ACC112 (cell line): ENCODE measurements at regions not wholly inside any gene's neighbourhood (a gene's known extent, or its start where the extent isn't known, plus 50 kb on each side); places are given as distances from the start of the nearest gene placed in this dataset.

Experiments
- H2AFZ ChIP-seq: fragments of 200-600 bp; sonication (generic); one replicate; pipeline ENCODE4 v1.6.0; 2017; ENCODE audit warnings: antibody characterized with exemption, low read length; ENCODE audit not compliant: unreplicated experiment
- H3K27ac ChIP-seq: fragments of 200-600 bp; sonication (generic); 2 replicates; pipeline ENCODE4 v1.5.1; 2014; ENCODE audit warnings: low read depth, mild to moderate bottlenecking, antibody characterized with exemption, low read length, moderate library complexity
- H3K27me3 ChIP-seq: fragments of 200-600 bp; sonication (generic); 2 replicates; pipeline ENCODE4 v1.6.1; 2014; ENCODE audit warnings: mild to moderate bottlenecking, antibody characterized with exemption, low read length, moderate library complexity, mixed read lengths; ENCODE audit not compliant: insufficient read depth
- H3K36me3 ChIP-seq: fragments of 200-600 bp; sonication (generic); 2 replicates; pipeline ENCODE4 v1.6.1; 2016; ENCODE audit warnings: mild to moderate bottlenecking, antibody characterized with exemption, low read length, moderate library complexity, mixed read lengths; ENCODE audit not compliant: insufficient read depth
- H3K4me1 ChIP-seq: fragments of 200-600 bp; sonication (generic); one replicate; pipeline ENCODE4 v1.6.1; 2016; ENCODE audit warnings: low read length, mixed read lengths; ENCODE audit not compliant: insufficient read depth, unreplicated experiment, control insufficient read depth
- H3K4me3 ChIP-seq: fragments of 200-600 bp; sonication (generic); 2 replicates; pipeline ENCODE4 v1.5.1; 2014; ENCODE audit warnings: mild to moderate bottlenecking, low read depth, low read length
- H3K79me2 ChIP-seq: fragments of 200-600 bp; sonication (generic); one replicate; pipeline ENCODE4 v1.6.0; 2016; ENCODE audit warnings: low read length; ENCODE audit not compliant: control insufficient read depth, unreplicated experiment, insufficient read depth

DNA sequence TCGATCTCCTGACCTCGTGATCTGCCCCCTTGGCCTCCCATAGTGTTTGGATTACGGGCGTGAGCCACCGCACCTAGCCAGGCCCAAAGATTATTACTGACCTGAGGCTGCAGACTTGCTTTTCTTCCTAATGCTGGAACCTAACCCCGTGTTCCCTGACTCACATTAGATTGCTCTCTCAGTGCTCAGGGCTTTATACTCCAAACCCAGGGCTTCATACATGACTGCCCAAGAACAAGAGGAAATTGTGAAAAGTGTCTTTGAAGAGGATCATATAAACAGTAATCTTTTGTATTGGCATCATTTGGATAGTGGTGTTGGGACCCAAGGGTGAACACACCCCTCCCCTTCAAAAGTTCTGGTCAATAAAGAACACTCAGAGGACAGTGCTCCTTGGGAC, 233.3 kb upstream of the TAS2R1 start:
- H3K27ac ChIP-seq, result no peak overlapping the region
- H3K79me2 ChIP-seq, result no peaks in the 10 kb centered on the region
- H3K4me1 ChIP-seq, result no peaks in the 10 kb centered on the region
- H2AFZ ChIP-seq, result no peak overlapping the region
- no peak overlapping the region for H3K4me3 ChIP-seq
- no peaks in the 10 kb centered on the region for H3K36me3 ChIP-seq
- H3K27me3 ChIP-seq, result peaks cover 12% of the 10 kb centered on the region

DNA sequence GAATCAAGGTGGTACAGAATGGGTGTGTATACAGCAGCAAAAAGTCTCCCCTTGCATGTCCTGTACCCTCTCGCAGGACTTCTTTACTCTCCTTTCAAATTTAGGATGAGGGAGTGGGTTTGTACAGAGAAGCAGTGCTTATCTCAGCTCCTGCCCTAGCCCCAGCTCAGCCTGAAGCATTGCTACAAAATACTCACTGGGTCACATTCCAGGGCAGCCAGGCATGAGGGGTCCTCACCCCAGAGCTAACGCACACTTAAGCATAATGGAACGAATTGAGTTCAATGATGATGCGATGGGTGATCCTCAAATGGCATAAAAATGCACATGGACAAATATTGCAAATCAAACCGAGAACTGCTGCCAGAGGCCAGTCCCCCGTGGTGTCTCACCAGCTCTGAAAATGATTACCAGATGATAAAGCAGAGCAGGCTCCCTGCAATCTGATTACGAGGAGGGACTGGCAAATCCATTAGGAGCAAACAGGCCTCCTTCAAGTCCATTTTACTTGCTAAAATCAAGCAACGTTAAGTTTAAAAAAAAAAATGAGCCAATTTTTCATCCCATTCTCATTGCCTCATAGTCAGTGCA, 231.6 kb upstream of the TAS2R1 start:
- Histone ChIP-seq H3K27me3 (peaks cover 12% of the 10 kb centered on the region), H3K4me1 (no peaks in the 10 kb centered on the region), H3K79me2 (no peaks in the 10 kb centered on the region), H3K36me3 (no peaks in the 10 kb centered on the region), H2AFZ (no peak overlapping the region), H3K27ac (no peak overlapping the region), H3K4me3 (no peak overlapping the region)

GRCh38 chr5:9859808-9860207, 229.7 kb upstream of the TAS2R1 start:
- H3K4me3 ChIP-seq, result no peak overlapping the region
- no peaks in the 10 kb centered on the region for H3K36me3 ChIP-seq
- H2AFZ ChIP-seq, result no peak overlapping the region
- peaks cover 12% of the 10 kb centered on the region for H3K27me3 ChIP-seq
- no peaks in the 10 kb centered on the region for H3K79me2 ChIP-seq
- H3K27ac ChIP-seq, result no peak overlapping the region
- H3K4me1 ChIP-seq, result no peaks in the 10 kb centered on the region

- H3K4me3 ChIP-seq, result no peak overlapping the region
- H3K36me3 ChIP-seq, result no peaks in the 10 kb centered on the region
- no peak overlapping the region for H2AFZ ChIP-seq
- no peak overlapping the region for H3K27ac ChIP-seq
- no peaks in the 10 kb centered on the region for H3K4me1 ChIP-seq
- H3K79me2 ChIP-seq, result no peaks in the 10 kb centered on the region
- H3K27me3 ChIP-seq, result peaks cover 12% of the 10 kb centered on the region
Observed at GRCh38 chr5:9858043-9858442, 227.9 kb upstream of the TAS2R1 start.

DNA sequence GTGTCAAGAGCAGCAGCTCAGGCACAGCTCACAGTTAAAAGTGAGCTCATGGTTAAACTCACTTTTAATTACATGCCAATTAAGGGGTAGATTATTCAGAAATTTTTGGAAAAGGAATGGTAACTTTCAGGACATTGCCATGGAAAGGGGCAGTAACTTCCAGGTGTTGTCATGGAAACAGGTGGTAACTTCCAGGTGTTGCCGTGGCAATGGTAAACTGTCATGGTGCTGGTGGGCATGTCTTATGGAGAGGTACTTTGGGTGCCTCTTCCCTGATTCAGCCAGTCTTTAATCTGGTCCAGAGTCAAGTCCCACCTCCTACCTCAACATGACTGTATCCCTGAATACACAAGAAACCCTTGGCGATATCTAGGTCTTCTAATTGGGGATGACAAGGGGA, 223.2 kb upstream of the TAS2R1 start:
- Histone ChIP-seq H3K4me1 (peaks cover 6% of the 10 kb centered on the region), H3K27me3 (no peaks in the 10 kb centered on the region), H2AFZ (no peak overlapping the region), H3K79me2 (no peaks in the 10 kb centered on the region), H3K4me3 (no peak overlapping the region), H3K36me3 (no peaks in the 10 kb centered on the region), H3K27ac (no peak overlapping the region)

GRCh38 chr5:9852671-9853070, 222.5 kb upstream of the TAS2R1 start:
- no peak overlapping the region for H3K4me3 ChIP-seq
- H2AFZ ChIP-seq, result no peak overlapping the region
- H3K27ac ChIP-seq, result no peak overlapping the region
- H3K79me2 ChIP-seq, result no peaks in the 10 kb centered on the region
- H3K36me3 ChIP-seq, result no peaks in the 10 kb centered on the region
- peaks cover 6% of the 10 kb centered on the region for H3K4me1 ChIP-seq
- no peaks in the 10 kb centered on the region for H3K27me3 ChIP-seq

- Histone ChIP-seq H3K27me3 (no peaks in the 10 kb centered on the region; the same call in 1 of the 2 replicates), H2AFZ (no peak overlapping the region), H3K27ac (no peak overlapping the region), H3K4me1 (peaks cover 6% of the 10 kb centered on the region), H3K36me3 (no peaks in the 10 kb centered on the region), H3K79me2 (no peaks in the 10 kb centered on the region), H3K4me3 (no peak overlapping the region)
Observed at GRCh38 chr5:9851458-9851857, 221.3 kb upstream of the TAS2R1 start.

DNA sequence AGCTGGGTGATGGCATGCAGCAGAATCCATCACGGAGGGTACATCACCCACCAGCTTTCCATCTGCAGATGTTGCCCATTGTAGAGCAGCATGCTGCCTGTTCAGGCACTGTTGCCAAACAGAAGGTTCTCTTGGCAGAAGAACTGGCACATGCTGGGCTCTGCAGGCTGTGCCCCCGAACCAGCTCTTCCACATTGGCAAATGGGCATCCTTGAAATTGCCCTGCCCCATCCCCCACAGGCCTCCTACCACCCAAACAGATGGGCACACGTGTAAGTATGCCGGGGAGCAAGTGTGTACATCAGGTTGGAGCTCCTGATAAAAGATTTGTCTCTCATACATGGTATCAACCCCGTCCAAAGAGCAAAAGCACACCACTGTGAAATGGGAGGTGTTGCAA, 220.3 kb upstream of the TAS2R1 start:
- Histone ChIP-seq H3K36me3 (no peaks in the 10 kb centered on the region), H3K4me3 (no peak overlapping the region), H3K79me2 (no peaks in the 10 kb centered on the region), H3K27me3 (no peaks in the 10 kb centered on the region; the same call in 1 of the 2 replicates), H3K4me1 (peaks cover 6% of the 10 kb centered on the region), H2AFZ (no peak overlapping the region), H3K27ac (no peak overlapping the region)

GRCh38 chr5:9847631-9848030, 217.5 kb upstream of the TAS2R1 start:
- Histone ChIP-seq H3K4me1 (peaks cover 6% of the 10 kb centered on the region), H3K79me2 (no peaks in the 10 kb centered on the region), H3K27me3 (no peaks in the 10 kb centered on the region; the same call in 1 of the 2 replicates), H3K4me3 (no peak overlapping the region), H3K27ac (no peak overlapping the region), H2AFZ (no peak overlapping the region), H3K36me3 (no peaks in the 10 kb centered on the region)

DNA sequence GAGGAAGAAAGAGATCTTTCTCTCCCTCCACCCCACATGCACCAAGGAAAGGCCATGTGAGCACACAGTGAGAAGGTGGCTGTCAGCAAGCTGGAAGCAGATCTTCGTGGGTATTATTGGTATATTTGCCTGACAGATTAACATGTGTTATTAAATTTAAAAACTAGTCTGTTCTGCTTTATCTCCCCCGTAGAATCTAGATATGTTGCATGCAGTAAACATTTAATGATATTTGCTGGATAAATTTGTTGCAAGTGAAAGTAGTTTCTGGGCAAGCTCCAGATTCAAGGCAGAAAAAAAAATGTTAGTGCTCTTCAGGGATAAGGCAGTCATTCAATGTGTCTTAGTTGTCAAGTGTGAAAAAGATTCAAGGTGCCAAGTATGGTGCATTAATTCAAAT, 215.0 kb upstream of the TAS2R1 start:
- H2AFZ ChIP-seq, result no peak overlapping the region
- no peaks in the 10 kb centered on the region for H3K79me2 ChIP-seq

GRCh38 chr5:9841516-9842170, 211.5 kb upstream of the TAS2R1 start:
- no peaks in the 10 kb centered on the region for H3K36me3 ChIP-seq
- H3K27ac ChIP-seq, result no peak overlapping the region
- no peaks in the 10 kb centered on the region for H3K79me2 ChIP-seq
- H3K4me1 ChIP-seq, result no peaks in the 10 kb centered on the region
- H2AFZ ChIP-seq, result no peak overlapping the region
- peaks cover 25% of the 10 kb centered on the region for H3K27me3 ChIP-seq
- no peak overlapping the region for H3K4me3 ChIP-seq

More for the DNA sequence above, 215.0 kb upstream of the TAS2R1 start:
- no peak overlapping the region for H3K27ac ChIP-seq
- H3K4me3 ChIP-seq, result no peak overlapping the region
- H3K36me3 ChIP-seq, result no peaks in the 10 kb centered on the region
- H3K4me1 ChIP-seq, result no peaks in the 10 kb centered on the region
- H3K27me3 ChIP-seq, result peaks cover 6% of the 10 kb centered on the region
